HepG2 (cell line): ENCODE measurements at regions not wholly inside any gene's neighbourhood (a gene's known extent, or its start where the extent isn't known, plus 50 kb on each side); places are given as distances from the start of the nearest gene placed in this dataset.

ENCODE experiments used
- BHLHE40 ChIP-seq: IDR thresholded peaks from 2 replicates; pipeline ENCODE4 v1.6.1; 2011; ENCODE audit warnings: low read length, improper control_type of control experiment
- CTCF ChIP-seq: sonication (generic); formaldehyde crosslinking; IDR thresholded peaks from 2 replicates; pipeline ENCODE4 v1.5.0; 2020; ENCODE audit warnings: mild to moderate bottlenecking, missing genetic modification reagents, moderate library complexity
- MAFK ChIP-seq, 2 experiments: IDR thresholded peaks in 1 of 2; conservative IDR thresholded peaks in 1 of 2; 2 replicates each; pipeline ENCODE4 v1.6.1; 2011; ENCODE audit warnings: improper control_type of control experiment in 2 of 2, low read length in 2 of 2
- MAX ChIP-seq: IDR thresholded peaks from 2 replicates; pipeline ENCODE4 v1.6.1; 2012; ENCODE audit warnings: inconsistent platforms
- NFE2 ChIP-seq: sonication (generic); formaldehyde crosslinking; IDR thresholded peaks from 2 replicates; pipeline ENCODE4 v1.4.0; 2020; ENCODE audit warnings: missing genetic modification reagents
- TAF1 ChIP-seq: sonication (generic); formaldehyde crosslinking; IDR thresholded peaks from 2 replicates; pipeline ENCODE4 v1.4.0; 2020; ENCODE audit warnings: missing genetic modification reagents

- no peak for TF ChIP-seq CTCF (CRISPR knock-in tag)
- TF ChIP-seq TAF1 (CRISPR knock-in tag): no peak
- TF ChIP-seq MAFK (conservative IDR thresholded peaks at IDR 0.05 in 1 of 2, IDR thresholded peaks at IDR 0.05 in 1 of 2; ENCODE audit: low read length in 2 of 2): no peak
- no peak for TF ChIP-seq BHLHE40
- no peak for TF ChIP-seq NFE2 (CRISPR knock-in tag)
- TF ChIP-seq MAX: no peak
Observed at GRCh38 chr20:57826666-57827287, 117.0 kb upstream of the PMEPA1 start.
